Caco-2 (cell line): ENCODE measurements at regions not wholly inside any gene's neighbourhood (a gene's known extent, or its start where the extent isn't known, plus 50 kb on each side); places are given as distances from the start of the nearest gene placed in this dataset.

Source experiments
- BruUV-seq: library from RNA; stranded (reverse); fragments of 400-500 nt; replicated peaks from 2 replicates; lab custom pipeline; 2021; lab: Mats Ljungman, UMichigan
- CTCF ChIA-PET: fragments of 300-600 bp; sonication (Branson Sonifier 250); formaldehyde crosslinking; loops from one replicate; lab custom pipeline; 2022; ENCODE audit warnings: antibody characterized with exemption; lab: Charles Lee
- POLR2A ChIA-PET: fragments of 300-600 bp; sonication (Branson Sonifier 250); formaldehyde crosslinking; loops from one replicate; lab custom pipeline; 2022; ENCODE audit warnings: antibody characterized with exemption; lab: Charles Lee
- DNase-seq, 2 experiments: peaks; one replicate each; pipeline versions ENCODE4 v3.0.0 to v3.0.0-alpha.2; 2020 to 2022
- H3K27me3 ChIP-seq: replicated peaks from 2 replicates; pipeline ENCODE4 v1.6.0; 2011; ENCODE audit warnings: low read length; ENCODE audit not compliant: control insufficient read depth, insufficient read depth
- H3K36me3 ChIP-seq: 2 replicates; pipeline ENCODE4 v1.5.1; 2011; ENCODE audit warnings: low read length; ENCODE audit not compliant: control insufficient read depth, insufficient read depth
- H3K4me1 ChIP-seq: fragments of 250-450 bp; sonication (Bioruptor Pico); 2 replicates; pipeline ENCODE4 v1.5.1; 2020; ENCODE audit warnings: mild to moderate bottlenecking
- H3K4me3 ChIP-seq: 2 replicates; pipeline ENCODE4 v1.5.1; 2011; ENCODE audit warnings: low read depth, mild to moderate bottlenecking, control low read depth, low read length
- H3K9me3 ChIP-seq: fragments of 250-450 bp; sonication (Bioruptor Pico); 2 replicates; pipeline ENCODE4 v1.5.1; 2020; ENCODE audit warnings: mild to moderate bottlenecking, moderate library complexity
- H3K27ac Mint-ChIP-seq: one replicate; pipeline ENCODE4 v1.8.0; 2022; ENCODE audit warnings: mixed read lengths; ENCODE audit not compliant: unreplicated experiment
- H3K27me3 Mint-ChIP-seq: one replicate; pipeline ENCODE4 v1.8.0; 2022; ENCODE audit warnings: mixed read lengths; ENCODE audit not compliant: insufficient read depth, unreplicated experiment
- H3K36me3 Mint-ChIP-seq: one replicate; pipeline ENCODE4 v1.8.0; 2022; ENCODE audit warnings: mild to moderate bottlenecking, mixed read lengths; ENCODE audit not compliant: insufficient read depth, unreplicated experiment
- H3K4me1 Mint-ChIP-seq: one replicate; pipeline ENCODE4 v1.8.0; 2022; ENCODE audit warnings: low read depth, mixed read lengths; ENCODE audit not compliant: unreplicated experiment
- H3K4me3 Mint-ChIP-seq: one replicate; pipeline ENCODE4 v1.8.0; 2022; ENCODE audit warnings: mild to moderate bottlenecking, moderate library complexity, mixed read lengths; ENCODE audit not compliant: unreplicated experiment
- H3K9me3 Mint-ChIP-seq: one replicate; pipeline ENCODE4 v1.8.0; 2022; ENCODE audit warnings: mixed read lengths; ENCODE audit not compliant: unreplicated experiment
- intact Hi-C: fragments of 100-400 bp; cut with micrococcal nuclease; formaldehyde crosslinking; loops from one replicate; pipeline ENCODE4 v1.10.0; 2022; ENCODE audit not compliant: unreplicated experiment
- TF ChIP-seq, protein P1 (sequence below), 2 experiments: fragments of 200-600 bp in 1 of 2; IDR thresholded peaks; 1 replicate in 1 of 2; 2 replicates in 1 of 2; pipeline versions ENCODE4 v1.5.1 to v1.8.0; 2011 to 2022; ENCODE audit warnings: antibody characterized with exemption in 1 of 2, control low read depth in 1 of 2, inconsistent platforms in 1 of 2, low read depth in 1 of 2, low read length in 1 of 2, mild to moderate bottlenecking in 1 of 2, moderate library complexity in 1 of 2; ENCODE audit not compliant: insufficient read depth in 1 of 2, severe bottlenecking in 1 of 2, unreplicated experiment in 1 of 2

DNA sequence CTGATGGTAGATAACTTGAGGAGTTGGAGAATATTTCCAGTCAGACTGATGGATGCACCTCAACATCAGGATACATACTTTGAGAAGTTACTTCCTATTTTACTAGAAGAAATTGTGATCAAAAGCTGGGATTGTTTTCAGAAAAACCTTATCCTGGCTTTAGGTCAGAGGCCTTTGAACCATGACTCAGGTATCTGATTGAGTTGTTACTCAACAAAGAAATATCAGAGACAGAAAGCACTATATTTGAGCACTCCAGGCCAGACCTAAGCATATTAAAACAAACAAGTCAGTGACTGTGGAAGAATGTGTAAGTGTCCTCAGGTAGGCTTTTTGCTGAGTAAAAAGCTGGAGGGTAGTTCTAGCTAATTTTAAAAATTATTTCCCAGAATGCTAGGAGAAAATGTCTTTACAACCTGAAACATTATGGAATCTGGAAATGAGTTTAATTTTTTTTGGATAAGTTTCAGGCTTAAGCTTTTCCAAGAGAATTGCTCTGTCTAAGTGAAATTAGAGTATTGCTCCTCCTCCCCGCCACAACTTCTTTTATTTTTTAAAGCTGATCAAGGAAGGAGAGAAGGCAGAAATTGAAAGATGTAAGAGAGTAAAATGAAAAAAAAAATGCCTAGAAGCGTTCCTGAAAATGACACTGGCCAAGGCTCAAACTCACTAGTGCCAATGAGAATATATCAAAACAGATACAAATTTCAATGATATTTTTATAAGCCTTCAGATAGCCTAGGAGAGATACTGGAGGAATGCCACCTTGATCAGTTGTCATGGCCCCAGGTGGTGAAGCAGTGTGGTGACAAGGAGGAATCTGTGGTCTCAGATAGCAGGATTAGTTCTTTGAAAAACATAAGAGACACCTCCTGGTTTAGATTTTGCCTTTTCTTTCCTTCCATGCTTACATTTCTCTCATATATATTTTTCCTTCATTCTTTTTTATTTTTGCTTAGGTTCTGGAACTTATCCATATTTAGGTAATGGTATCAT, 790.3 kb downstream of the TMTC2 start:
- intact Hi-C loops = no loop called here
- TF ChIP-seq, protein P1, sequence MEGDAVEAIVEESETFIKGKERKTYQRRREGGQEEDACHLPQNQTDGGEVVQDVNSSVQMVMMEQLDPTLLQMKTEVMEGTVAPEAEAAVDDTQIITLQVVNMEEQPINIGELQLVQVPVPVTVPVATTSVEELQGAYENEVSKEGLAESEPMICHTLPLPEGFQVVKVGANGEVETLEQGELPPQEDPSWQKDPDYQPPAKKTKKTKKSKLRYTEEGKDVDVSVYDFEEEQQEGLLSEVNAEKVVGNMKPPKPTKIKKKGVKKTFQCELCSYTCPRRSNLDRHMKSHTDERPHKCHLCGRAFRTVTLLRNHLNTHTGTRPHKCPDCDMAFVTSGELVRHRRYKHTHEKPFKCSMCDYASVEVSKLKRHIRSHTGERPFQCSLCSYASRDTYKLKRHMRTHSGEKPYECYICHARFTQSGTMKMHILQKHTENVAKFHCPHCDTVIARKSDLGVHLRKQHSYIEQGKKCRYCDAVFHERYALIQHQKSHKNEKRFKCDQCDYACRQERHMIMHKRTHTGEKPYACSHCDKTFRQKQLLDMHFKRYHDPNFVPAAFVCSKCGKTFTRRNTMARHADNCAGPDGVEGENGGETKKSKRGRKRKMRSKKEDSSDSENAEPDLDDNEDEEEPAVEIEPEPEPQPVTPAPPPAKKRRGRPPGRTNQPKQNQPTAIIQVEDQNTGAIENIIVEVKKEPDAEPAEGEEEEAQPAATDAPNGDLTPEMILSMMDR (IDR thresholded peaks at IDR 0.05; ENCODE audit: insufficient read depth in 1 of 2, low read depth in 1 of 2, low read length in 1 of 2, severe bottlenecking in 1 of 2, unreplicated experiment in 1 of 2) = no peak

DNA sequence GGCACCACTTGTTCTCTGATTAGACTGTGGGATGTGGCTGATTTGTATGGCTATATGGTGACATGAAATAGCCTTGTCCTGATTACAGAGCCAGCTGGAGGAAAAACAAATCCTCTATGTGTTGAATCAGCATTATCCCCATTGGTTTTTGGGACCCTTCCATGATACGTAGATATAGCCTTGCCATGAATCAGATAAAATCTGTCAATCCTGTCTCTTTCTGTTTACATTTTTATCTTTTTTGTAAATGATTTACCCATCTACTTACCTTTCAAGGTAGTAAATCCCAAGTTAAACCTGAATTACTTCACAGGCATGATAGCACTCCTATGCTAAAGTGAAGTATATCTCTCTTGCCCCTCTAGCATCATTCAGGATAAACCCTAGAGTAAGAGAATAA, 789.3 kb downstream of the TMTC2 start:
- no peaks in the 10 kb centered on the region for H3K9me3 ChIP-seq
- DNase-seq = no peak
- H3K4me3 Mint-ChIP-seq = no peak overlapping the region
- no peaks in the 10 kb centered on the region for H3K36me3 ChIP-seq
- no TSS peak for BruUV-seq
- no peaks in the 10 kb centered on the region for H3K4me1 Mint-ChIP-seq
- ChIA-PET POLR2A (no interaction called here), CTCF (no interaction called here)
- no peak overlapping the region for H3K27ac Mint-ChIP-seq
- H3K4me3 ChIP-seq = no peak overlapping the region
- H3K4me1 ChIP-seq = 0 out of 2 replicates have a peak, but pooled peaks cover 10% of the 10 kb centered on the region
- no peaks in the 10 kb centered on the region for H3K9me3 Mint-ChIP-seq
- no peaks in the 10 kb centered on the region for H3K27me3 Mint-ChIP-seq
- H3K36me3 Mint-ChIP-seq = no peaks in the 10 kb centered on the region
- intact Hi-C loops = no loop called here
- TF ChIP-seq, protein P1 (IDR thresholded peaks at IDR 0.05; ENCODE audit: insufficient read depth in 1 of 2, low read depth in 1 of 2, low read length in 1 of 2, severe bottlenecking in 1 of 2, unreplicated experiment in 1 of 2) = no peak
- H3K27me3 ChIP-seq = no peaks in the 10 kb centered on the region

More for the DNA sequence above, 790.3 kb downstream of the TMTC2 start:
- Histone ChIP-seq H3K36me3 (no peaks in the 10 kb centered on the region), H3K9me3 (no peaks in the 10 kb centered on the region), H3K4me1 (0 out of 2 replicates have a peak, but pooled peaks cover 10% of the 10 kb centered on the region), H3K4me3 (no peak overlapping the region), H3K27me3 (no peaks in the 10 kb centered on the region)
- ChIA-PET CTCF (no interaction called here), POLR2A (no interaction called here)
- Mint-ChIP-seq H3K36me3 (no peaks in the 10 kb centered on the region), H3K9me3 (no peaks in the 10 kb centered on the region), H3K4me3 (no peak overlapping the region), H3K27ac (no peak overlapping the region), H3K27me3 (no peaks in the 10 kb centered on the region), H3K4me1 (no peaks in the 10 kb centered on the region)
- no peak for DNase-seq
- no TSS peak for BruUV-seq

DNA sequence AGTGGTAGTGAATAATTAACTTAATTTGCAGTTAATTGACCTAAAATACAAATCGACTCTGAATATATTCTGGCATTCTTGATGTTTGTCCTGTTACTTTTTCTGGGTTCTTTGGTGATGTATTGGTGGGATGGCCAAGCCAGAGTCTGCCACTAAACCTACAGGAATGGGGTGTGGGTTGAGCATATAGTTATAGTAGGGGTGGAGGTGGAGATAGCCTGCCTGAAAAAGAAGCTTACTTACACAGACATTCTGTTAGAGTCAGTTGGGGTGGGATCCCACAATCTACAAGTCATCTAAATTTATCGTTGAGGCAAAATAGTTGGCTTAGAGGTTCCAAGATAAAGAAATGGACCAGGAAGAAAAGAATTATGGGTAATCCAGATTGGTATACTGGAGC, 787.7 kb downstream of the TMTC2 start:
- H3K4me1 Mint-ChIP-seq = no peaks in the 10 kb centered on the region
- Histone ChIP-seq H3K27me3 (no peaks in the 10 kb centered on the region), H3K9me3 (no peaks in the 10 kb centered on the region), H3K4me3 (no peak overlapping the region), H3K4me1 (0 out of 2 replicates have a peak, but pooled peaks cover 10% of the 10 kb centered on the region), H3K36me3 (no peaks in the 10 kb centered on the region)
- intact Hi-C loops = no loop called here
- no peaks in the 10 kb centered on the region for H3K9me3 Mint-ChIP-seq
- H3K27me3 Mint-ChIP-seq = no peaks in the 10 kb centered on the region
- BruUV-seq = no TSS peak
- TF ChIP-seq, protein P1 (IDR thresholded peaks at IDR 0.05; ENCODE audit: insufficient read depth in 1 of 2, low read depth in 1 of 2, low read length in 1 of 2, severe bottlenecking in 1 of 2, unreplicated experiment in 1 of 2) = no peak
- no peaks in the 10 kb centered on the region for H3K36me3 Mint-ChIP-seq
- no peak for DNase-seq
- no peak overlapping the region for H3K4me3 Mint-ChIP-seq
- H3K27ac Mint-ChIP-seq = no peak overlapping the region
- POLR2A ChIA-PET = no interaction called here
- CTCF ChIA-PET = no interaction called here
